Liver (tissue), 3 donors: ENCODE measurements at regions not wholly inside any gene's neighbourhood (a gene's known extent, or its start where the extent isn't known, plus 50 kb on each side); places are given as distances from the start of the nearest gene placed in this dataset.

Experiments
- CTCF ChIP-seq: fragments of 150-350 bp; IDR thresholded peaks from 2 replicates; pipeline ENCODE4 v1.5.1; 2017; ENCODE audit warnings: improper control_type of control experiment, low read depth, low read length; ENCODE audit not compliant: missing input control
- EGR1 ChIP-seq, 2 donors: IDR thresholded peaks; 2 replicates each; pipeline ENCODE4 v1.6.1; 2016 to 2018; ENCODE audit warnings: antibody characterized with exemption in 2 of 2, low read depth in 2 of 2
- FOXA1 ChIP-seq: IDR thresholded peaks from 2 replicates; pipeline ENCODE4 v1.6.1; 2016; ENCODE audit warnings: antibody characterized with exemption
- RAD21 ChIP-seq, 2 donors: IDR thresholded peaks; 2 replicates each; pipeline ENCODE4 v1.6.1; 2016; ENCODE audit warnings: antibody characterized with exemption in 2 of 2, mild to moderate bottlenecking in 2 of 2
- RXRA ChIP-seq, 2 donors: IDR thresholded peaks; 2 replicates each; pipeline ENCODE4 v1.6.1; 2017 to 2018; ENCODE audit warnings: antibody characterized with exemption in 2 of 2, mild to moderate bottlenecking in 1 of 2
- SP1 ChIP-seq: IDR thresholded peaks from 2 replicates; pipeline ENCODE4 v1.6.1; 2018; ENCODE audit warnings: antibody characterized with exemption, mild to moderate bottlenecking
- TAF1 ChIP-seq: conservative IDR thresholded peaks from 2 replicates; pipeline ENCODE4 v1.6.1; 2016; ENCODE audit warnings: antibody characterized with exemption, mild to moderate bottlenecking
- donor health status: healthy.
- donor health status: healthy.

DNA sequence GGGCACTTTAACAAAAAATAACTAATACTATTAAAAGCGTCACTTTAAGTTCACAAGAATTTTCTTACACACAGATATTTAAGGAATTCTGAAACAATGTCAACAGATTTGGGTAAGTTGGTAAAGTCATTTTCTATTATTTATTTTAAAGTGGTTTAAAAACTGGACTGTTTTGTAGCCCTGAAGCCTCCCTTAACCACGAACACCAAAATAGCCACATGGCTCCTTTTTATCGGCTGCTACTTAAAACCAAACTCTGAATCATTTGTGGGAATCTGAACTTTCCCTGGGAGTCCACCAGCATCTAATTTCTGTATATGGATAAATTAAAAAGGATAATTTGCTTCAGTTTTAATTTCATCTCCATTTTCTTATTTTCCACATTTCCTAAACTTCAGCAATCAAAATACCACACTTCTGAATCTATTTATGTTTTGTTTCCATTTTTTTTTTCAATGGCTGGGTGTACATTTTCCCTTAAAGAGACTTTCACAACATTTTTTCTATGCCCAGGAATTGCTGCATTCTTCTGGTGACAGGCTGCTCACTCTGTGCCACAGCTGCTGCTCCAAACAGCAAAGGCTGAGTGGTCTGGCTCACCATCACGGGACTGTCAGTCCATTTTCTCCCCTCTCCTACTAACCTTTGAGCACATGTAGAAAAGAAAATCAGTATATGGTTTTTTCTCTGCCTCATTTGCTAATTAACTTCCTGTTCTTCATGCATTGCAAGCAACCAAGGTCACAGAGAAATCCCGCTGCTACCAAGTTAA lies 255.5 kb upstream of the KCNJ16 start:
- TF ChIP-seq CTCF (no peak), FOXA1 (no peak), RAD21 (IDR thresholded peaks at IDR 0.05) (no peak), EGR1 (IDR thresholded peaks at IDR 0.05; ENCODE audit: low read depth in 2 of 2) (no peak), SP1 (no peak), TAF1 (no peak), RXRA (IDR thresholded peaks at IDR 0.05) (no peak)
